ENCODE measurements at regions not wholly inside any gene's neighbourhood (a gene's known extent, or its start where the extent isn't known, plus 50 kb on each side); places are given as distances from the start of the nearest gene placed in this dataset.
A peak's percentile ranks its signal among the peaks of the same experiment; 100 is the strongest.

DNA sequence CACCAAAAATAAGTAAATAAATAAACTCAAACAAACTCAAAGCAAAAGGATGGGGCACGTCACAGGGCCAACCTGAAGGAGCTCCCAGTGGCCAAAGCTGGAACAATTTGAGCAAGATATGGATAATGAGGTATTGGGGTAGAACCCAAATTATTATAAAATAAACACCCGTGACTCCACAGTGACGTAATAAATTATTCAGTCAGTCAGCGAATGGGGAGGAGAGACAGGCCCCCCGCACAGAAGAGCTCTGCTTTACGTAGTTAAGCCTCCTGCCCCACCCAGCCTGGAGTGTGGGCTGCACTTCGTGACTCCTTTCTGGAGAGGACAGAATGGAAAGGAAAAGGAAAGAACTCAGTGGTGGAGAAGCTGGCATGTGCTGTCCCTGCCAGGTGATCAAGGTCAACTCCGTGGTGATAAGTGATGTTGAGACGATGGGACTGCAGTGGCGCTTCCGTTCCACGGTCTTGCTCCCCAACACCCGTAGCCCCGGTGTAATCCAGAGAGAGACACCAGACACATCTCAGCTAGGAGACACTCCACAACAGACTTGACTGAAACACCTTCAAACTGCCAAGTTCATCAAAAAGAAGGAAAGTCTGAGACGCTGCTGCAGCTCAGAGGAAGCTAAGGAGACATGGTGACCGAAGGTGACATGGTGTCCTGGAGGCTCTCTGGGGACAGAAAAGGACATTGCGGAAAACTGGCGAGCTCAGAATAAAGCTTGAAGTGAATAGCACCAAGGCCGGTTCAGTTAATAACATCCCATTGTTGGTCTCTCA lies 83.3 kb upstream of the COL5A1 start:
- H2BK5ac ChIP-seq (ENCODE audit: low read depth, low read length, poor library complexity, severe bottlenecking) = no peak overlapping the region
- dilution Hi-C loops (cut with HindIII; ENCODE audit: low sequenced_read_pairs, unreplicated experiment) = no loop called here
- no peak for TF ChIP-seq NFE2L2 (IDR thresholded peaks at IDR 0.05; ENCODE audit: low read depth, low read length)
- TF ChIP-seq, protein P1, sequence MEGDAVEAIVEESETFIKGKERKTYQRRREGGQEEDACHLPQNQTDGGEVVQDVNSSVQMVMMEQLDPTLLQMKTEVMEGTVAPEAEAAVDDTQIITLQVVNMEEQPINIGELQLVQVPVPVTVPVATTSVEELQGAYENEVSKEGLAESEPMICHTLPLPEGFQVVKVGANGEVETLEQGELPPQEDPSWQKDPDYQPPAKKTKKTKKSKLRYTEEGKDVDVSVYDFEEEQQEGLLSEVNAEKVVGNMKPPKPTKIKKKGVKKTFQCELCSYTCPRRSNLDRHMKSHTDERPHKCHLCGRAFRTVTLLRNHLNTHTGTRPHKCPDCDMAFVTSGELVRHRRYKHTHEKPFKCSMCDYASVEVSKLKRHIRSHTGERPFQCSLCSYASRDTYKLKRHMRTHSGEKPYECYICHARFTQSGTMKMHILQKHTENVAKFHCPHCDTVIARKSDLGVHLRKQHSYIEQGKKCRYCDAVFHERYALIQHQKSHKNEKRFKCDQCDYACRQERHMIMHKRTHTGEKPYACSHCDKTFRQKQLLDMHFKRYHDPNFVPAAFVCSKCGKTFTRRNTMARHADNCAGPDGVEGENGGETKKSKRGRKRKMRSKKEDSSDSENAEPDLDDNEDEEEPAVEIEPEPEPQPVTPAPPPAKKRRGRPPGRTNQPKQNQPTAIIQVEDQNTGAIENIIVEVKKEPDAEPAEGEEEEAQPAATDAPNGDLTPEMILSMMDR (conservative IDR thresholded peaks at IDR 0.05; ENCODE audit: low read depth, low read length) = no peak
- no peak for TF ChIP-seq SMC3 (IDR thresholded peaks at IDR 0.05; ENCODE audit: low read depth, low read length)
- TF ChIP-seq, protein P2, sequence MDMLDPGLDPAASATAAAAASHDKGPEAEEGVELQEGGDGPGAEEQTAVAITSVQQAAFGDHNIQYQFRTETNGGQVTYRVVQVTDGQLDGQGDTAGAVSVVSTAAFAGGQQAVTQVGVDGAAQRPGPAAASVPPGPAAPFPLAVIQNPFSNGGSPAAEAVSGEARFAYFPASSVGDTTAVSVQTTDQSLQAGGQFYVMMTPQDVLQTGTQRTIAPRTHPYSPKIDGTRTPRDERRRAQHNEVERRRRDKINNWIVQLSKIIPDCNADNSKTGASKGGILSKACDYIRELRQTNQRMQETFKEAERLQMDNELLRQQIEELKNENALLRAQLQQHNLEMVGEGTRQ (IDR thresholded peaks at IDR 0.05; ENCODE audit: low read depth, low read length) = no peak
- TF ChIP-seq, protein P3, sequence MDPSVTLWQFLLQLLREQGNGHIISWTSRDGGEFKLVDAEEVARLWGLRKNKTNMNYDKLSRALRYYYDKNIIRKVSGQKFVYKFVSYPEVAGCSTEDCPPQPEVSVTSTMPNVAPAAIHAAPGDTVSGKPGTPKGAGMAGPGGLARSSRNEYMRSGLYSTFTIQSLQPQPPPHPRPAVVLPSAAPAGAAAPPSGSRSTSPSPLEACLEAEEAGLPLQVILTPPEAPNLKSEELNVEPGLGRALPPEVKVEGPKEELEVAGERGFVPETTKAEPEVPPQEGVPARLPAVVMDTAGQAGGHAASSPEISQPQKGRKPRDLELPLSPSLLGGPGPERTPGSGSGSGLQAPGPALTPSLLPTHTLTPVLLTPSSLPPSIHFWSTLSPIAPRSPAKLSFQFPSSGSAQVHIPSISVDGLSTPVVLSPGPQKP (IDR thresholded peaks at IDR 0.05; ENCODE audit: borderline replicate concordance, low read depth, low read length) = no peak
- TF ChIP-seq RCOR1 (IDR thresholded peaks at IDR 0.05; ENCODE audit: insufficient replicate concordance, low read length) = no peak
- no peak for TF ChIP-seq POLR2A (IDR thresholded peaks at IDR 0.05; ENCODE audit: low read depth, low read length)
- no peak for TF ChIP-seq MAZ (IDR thresholded peaks at IDR 0.05; ENCODE audit: borderline replicate concordance, low read depth, low read length)
- TF ChIP-seq RAD21 (IDR thresholded peaks at IDR 0.05; ENCODE audit: low read length) = no peak
- no peak for TF ChIP-seq MAFK (IDR thresholded peaks at IDR 0.05; ENCODE audit: low read depth, low read length)
- TF ChIP-seq CHD1 (IDR thresholded peaks at IDR 0.05; ENCODE audit: low read depth, low read length) = no peak
- TF ChIP-seq MXI1 (IDR thresholded peaks at IDR 0.05; ENCODE audit: borderline replicate concordance, low read depth, low read length) = no peak
- no peak for TF ChIP-seq FOS (IDR thresholded peaks at IDR 0.05; ENCODE audit: low read depth, low read length)
- TF ChIP-seq BHLHE40 (IDR thresholded peaks at IDR 0.05; ENCODE audit: low read depth, low read length) = no peak
- TF ChIP-seq CEBPB (IDR thresholded peaks at IDR 0.05; ENCODE audit: low read depth, low read length) = no peak
- no peak for TF ChIP-seq RFX5 (IDR thresholded peaks at IDR 0.05; ENCODE audit: low read depth, low read length)
- no peak for ATAC-seq (ENCODE audit: low read depth)
- H4K20me1 ChIP-seq (ENCODE audit: insufficient read depth, low read length) = no peaks in the 10 kb centered on the region
- no peaks in the 10 kb centered on the region for H3K36me3 ChIP-seq (ENCODE audit: control insufficient read depth, insufficient read depth, low read length)
- no TSS peak for BruUV-seq (replicated peaks)
- ChIA-PET POLR2A (ENCODE audit: unreplicated experiment) (no interaction called here), CTCF (no interaction called here)
- no peaks in the 10 kb centered on the region; the same call in 1 of the 2 replicates for H3K9me3 ChIP-seq (ENCODE audit: control insufficient read depth, insufficient read depth, low read length)
- H3K4ac ChIP-seq (ENCODE audit: low read depth, low read length) = no peak overlapping the region; the same call in 1 of the 2 replicates
- no peak overlapping the region for H2AFZ ChIP-seq (replicated peaks; ENCODE audit: low read length, poor library complexity)
- H2BK15ac ChIP-seq (ENCODE audit: low read depth, low read length) = no peak overlapping the region
- peaks cover 12% of the 10 kb centered on the region for H3K4me1 ChIP-seq (ENCODE audit: control insufficient read depth, insufficient read depth, low read length)
- 97% methylated on average over 6 of the region's 19 CpGs; no CpG with 5 or more reads in 1 of the 2 experiments for WGBS, 2 experiments (ENCODE audit: extremely low coverage in 2 of 2, insufficient read length in 1 of 2)
- H3K4me3 ChIP-seq (ENCODE audit: insufficient read depth, low read depth, low read length) = no peak overlapping the region
- H3K14ac ChIP-seq (replicated peaks; ENCODE audit: low read depth, low read length) = no peak overlapping the region
- H4K91ac ChIP-seq (ENCODE audit: insufficient read depth, low read depth, low read length) = 0 out of 2 replicates have a peak overlapping the region, but pooled peaks have one; percentile 6
- in situ Hi-C loops (cut with MboI; ENCODE audit: low sequenced_read_pairs) = no loop called here
- H4K5ac ChIP-seq (ENCODE audit: low read depth, low read length) = no peak overlapping the region
- H3K9me1 ChIP-seq (ENCODE audit: insufficient read depth, low read length) = no peaks in the 10 kb centered on the region; the same call in 1 of the 2 replicates
- no peak overlapping the region for H3K23ac ChIP-seq (ENCODE audit: low read depth, low read length)
- H3K27ac ChIP-seq (ENCODE audit: insufficient read depth, low read length) = no peak overlapping the region
- H2BK120ac ChIP-seq (ENCODE audit: low read depth, low read length) = no peak overlapping the region
- no peaks in the 10 kb centered on the region for H3K27me3 ChIP-seq (ENCODE audit: control insufficient read depth, insufficient read depth, low read length)
- H3K9ac ChIP-seq (ENCODE audit: low read depth, low read length) = no peak overlapping the region
- no peak overlapping the region for H3K56ac ChIP-seq (ENCODE audit: extremely low read depth, insufficient read depth, low read length)
- peak overlapping the region; percentile 11; the same call in 1 of the 2 replicates for H2BK20ac ChIP-seq (ENCODE audit: low read depth, low read length)
- no peak overlapping the region for H2AK9ac ChIP-seq (replicated peaks; ENCODE audit: low read depth, low read length, poor library complexity)
- H3K18ac ChIP-seq (ENCODE audit: low read depth, low read length) = no peak overlapping the region
- H2AK5ac ChIP-seq (ENCODE audit: low read depth, low read length) = no peak overlapping the region
- no peak overlapping the region for H3K4me2 ChIP-seq (ENCODE audit: low read depth, low read length)
- no peak overlapping the region for H4K8ac ChIP-seq (ENCODE audit: low read depth in 2 of 2, low read length in 2 of 2)
- intact Hi-C loops (cut with micrococcal nuclease) = no loop called here
- no peaks in the 10 kb centered on the region for H3K79me1 ChIP-seq (ENCODE audit: low read depth in 1 of 2, low read length in 2 of 2)
- DNase-seq = no peak

Data from IMR-90 (cell line).